Fibroblast of lung (primary cell): ENCODE measurements at regions not wholly inside any gene's neighbourhood (a gene's known extent, or its start where the extent isn't known, plus 50 kb on each side); places are given as distances from the start of the nearest gene placed in this dataset.

Source experiments
- DNase-seq, 2 donors: peaks; one replicate each; pipeline versions ENCODE4 v3.0.0 to v3.0.0-alpha.2; 2010; ENCODE audit warnings: low read depth in 2 of 2
- H2AFZ ChIP-seq: 2 replicates; pipeline ENCODE4 v1.5.1; 2012; ENCODE audit warnings: low read length, control low read depth, inconsistent platforms
- H3K27ac ChIP-seq: 2 replicates; pipeline ENCODE4 v1.5.1; 2011; ENCODE audit warnings: low read length, control low read depth; ENCODE audit not compliant: insufficient read depth
- H3K27me3 ChIP-seq: 2 replicates; pipeline ENCODE4 v1.5.1; 2011; ENCODE audit warnings: mild to moderate bottlenecking, low read length; ENCODE audit not compliant: control insufficient read depth, insufficient read depth
- H3K36me3 ChIP-seq: 2 replicates; pipeline ENCODE4 v1.5.1; 2011; ENCODE audit warnings: low read length; ENCODE audit not compliant: control insufficient read depth, insufficient read depth
- H3K4me1 ChIP-seq: 2 replicates; pipeline ENCODE4 v1.5.1; 2011; ENCODE audit warnings: low read length; ENCODE audit not compliant: control insufficient read depth, insufficient read depth; ENCODE audit errors: extremely low read depth
- H3K4me2 ChIP-seq: 2 replicates; pipeline ENCODE4 v1.5.1; 2011; ENCODE audit warnings: low read length, control low read depth; ENCODE audit not compliant: insufficient read depth; ENCODE audit errors: extremely low read depth
- H3K4me3 ChIP-seq, 4 experiments: fragments of 200-600 bp in 1 of 4; sonication (generic) in 1 of 4; replicated peaks in 1 of 4; 2 replicates each; pipeline ENCODE4 v1.5.1; 2011 to 2016; ENCODE audit warnings: low read length in 4 of 4, low read depth in 3 of 4, mild to moderate bottlenecking in 3 of 4, control low read depth in 2 of 4, inconsistent platforms in 1 of 4, mixed read lengths in 1 of 4; ENCODE audit not compliant: insufficient read depth in 1 of 4; ENCODE audit errors: control extremely low read depth in 1 of 4
- H3K79me2 ChIP-seq: 2 replicates; pipeline ENCODE4 v1.5.1; 2012; ENCODE audit warnings: mild to moderate bottlenecking, low read length, inconsistent platforms; ENCODE audit not compliant: control insufficient read depth, insufficient read depth
- H3K9ac ChIP-seq: 2 replicates; pipeline ENCODE4 v1.5.1; 2011; ENCODE audit warnings: mild to moderate bottlenecking, low read length, control low read depth; ENCODE audit not compliant: insufficient read depth
- H3K9me3 ChIP-seq: 2 replicates; pipeline ENCODE4 v1.5.1; 2012; ENCODE audit warnings: low read depth, low read length; ENCODE audit not compliant: control insufficient read depth, insufficient read depth
- H4K20me1 ChIP-seq: 2 replicates; pipeline ENCODE4 v1.5.1; 2011; ENCODE audit warnings: low read length; ENCODE audit not compliant: control insufficient read depth, insufficient read depth; ENCODE audit errors: extremely low read depth
- EZH2 ChIP-seq: IDR thresholded peaks from 2 replicates; pipeline ENCODE4 v1.5.1; 2012; ENCODE audit warnings: low read length, control low read depth, mild to moderate bottlenecking; ENCODE audit errors: missing control alignments
- TF ChIP-seq, protein P1 (sequence below), 2 donors: IDR thresholded peaks in 1 of 2; conservative IDR thresholded peaks in 1 of 2; 1 replicate in 1 of 2; 2 replicates in 1 of 2; pipeline ENCODE4 v1.5.1; 2011 to 2012; ENCODE audit warnings: low read length in 2 of 2, control low read depth in 1 of 2, inconsistent platforms in 1 of 2, low read depth in 1 of 2, mild to moderate bottlenecking in 1 of 2

DNA sequence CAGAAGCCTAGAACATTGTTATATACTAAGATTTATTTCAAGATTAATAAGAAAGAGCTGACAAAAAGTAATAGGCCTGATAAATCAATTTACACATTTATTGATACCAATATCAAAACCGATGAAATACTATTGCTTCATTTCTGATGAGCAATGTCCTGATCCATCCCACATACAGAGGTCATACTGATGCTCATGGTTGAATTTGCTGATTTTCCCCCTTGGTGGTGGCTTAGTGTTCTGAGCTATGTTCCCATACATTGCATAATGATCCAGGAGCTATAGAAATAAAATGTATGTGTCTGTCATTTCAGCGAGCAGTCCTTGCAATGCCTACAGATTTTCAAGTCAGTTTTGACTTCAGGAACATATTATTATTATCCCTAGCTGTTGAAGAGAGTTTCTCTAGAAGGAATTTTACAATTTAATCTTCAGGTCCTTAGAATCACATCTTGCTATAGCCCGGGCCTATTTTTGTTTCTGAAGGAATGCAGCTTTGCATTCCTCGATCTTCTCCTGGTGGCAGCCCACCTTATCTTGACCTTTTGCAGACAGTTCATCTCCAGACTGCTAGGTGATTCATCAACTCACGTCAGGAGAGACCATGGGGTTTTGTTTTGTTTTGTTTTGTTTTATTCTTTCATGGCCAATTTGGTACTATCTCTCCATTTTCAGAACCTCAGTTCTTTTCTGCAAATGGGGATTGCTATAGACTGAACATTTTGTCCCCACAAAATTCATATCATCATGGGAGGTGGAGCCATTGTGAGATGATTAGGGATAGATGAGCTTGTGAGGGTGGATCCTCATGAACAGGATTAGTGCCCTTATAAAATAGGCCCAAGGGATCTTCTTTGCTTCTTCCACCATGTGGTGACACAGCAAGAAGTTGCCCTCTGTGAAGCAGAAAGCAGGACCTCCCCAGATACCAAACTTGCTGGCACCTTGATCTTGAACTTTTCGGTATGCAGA lies 465.6 kb upstream of the IGFBP3 start:
- no peak overlapping the region for H3K9ac ChIP-seq
- no peak overlapping the region for H3K4me3 ChIP-seq
- no peaks in the 10 kb centered on the region for H3K9me3 ChIP-seq
- H3K27me3 ChIP-seq: no peaks in the 10 kb centered on the region
- no peak overlapping the region for H3K4me2 ChIP-seq
- H3K4me1 ChIP-seq: peaks cover 15% of the 10 kb centered on the region
- H3K27ac ChIP-seq: peak overlapping the region; percentile 76
- TF ChIP-seq, protein P1, sequence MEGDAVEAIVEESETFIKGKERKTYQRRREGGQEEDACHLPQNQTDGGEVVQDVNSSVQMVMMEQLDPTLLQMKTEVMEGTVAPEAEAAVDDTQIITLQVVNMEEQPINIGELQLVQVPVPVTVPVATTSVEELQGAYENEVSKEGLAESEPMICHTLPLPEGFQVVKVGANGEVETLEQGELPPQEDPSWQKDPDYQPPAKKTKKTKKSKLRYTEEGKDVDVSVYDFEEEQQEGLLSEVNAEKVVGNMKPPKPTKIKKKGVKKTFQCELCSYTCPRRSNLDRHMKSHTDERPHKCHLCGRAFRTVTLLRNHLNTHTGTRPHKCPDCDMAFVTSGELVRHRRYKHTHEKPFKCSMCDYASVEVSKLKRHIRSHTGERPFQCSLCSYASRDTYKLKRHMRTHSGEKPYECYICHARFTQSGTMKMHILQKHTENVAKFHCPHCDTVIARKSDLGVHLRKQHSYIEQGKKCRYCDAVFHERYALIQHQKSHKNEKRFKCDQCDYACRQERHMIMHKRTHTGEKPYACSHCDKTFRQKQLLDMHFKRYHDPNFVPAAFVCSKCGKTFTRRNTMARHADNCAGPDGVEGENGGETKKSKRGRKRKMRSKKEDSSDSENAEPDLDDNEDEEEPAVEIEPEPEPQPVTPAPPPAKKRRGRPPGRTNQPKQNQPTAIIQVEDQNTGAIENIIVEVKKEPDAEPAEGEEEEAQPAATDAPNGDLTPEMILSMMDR (conservative IDR thresholded peaks at IDR 0.05 in 1 of 2, IDR thresholded peaks at IDR 0.05 in 1 of 2; ENCODE audit: low read depth in 1 of 2, low read length in 2 of 2): no peak
- no peak for TF ChIP-seq EZH2
- no peaks in the 10 kb centered on the region for H4K20me1 ChIP-seq
- H3K36me3 ChIP-seq: no peaks in the 10 kb centered on the region
- peak in 1 of 2 donors; percentile 54 for DNase-seq
- no peak overlapping the region for H2AFZ ChIP-seq
- no peaks in the 10 kb centered on the region for H3K79me2 ChIP-seq

DNA sequence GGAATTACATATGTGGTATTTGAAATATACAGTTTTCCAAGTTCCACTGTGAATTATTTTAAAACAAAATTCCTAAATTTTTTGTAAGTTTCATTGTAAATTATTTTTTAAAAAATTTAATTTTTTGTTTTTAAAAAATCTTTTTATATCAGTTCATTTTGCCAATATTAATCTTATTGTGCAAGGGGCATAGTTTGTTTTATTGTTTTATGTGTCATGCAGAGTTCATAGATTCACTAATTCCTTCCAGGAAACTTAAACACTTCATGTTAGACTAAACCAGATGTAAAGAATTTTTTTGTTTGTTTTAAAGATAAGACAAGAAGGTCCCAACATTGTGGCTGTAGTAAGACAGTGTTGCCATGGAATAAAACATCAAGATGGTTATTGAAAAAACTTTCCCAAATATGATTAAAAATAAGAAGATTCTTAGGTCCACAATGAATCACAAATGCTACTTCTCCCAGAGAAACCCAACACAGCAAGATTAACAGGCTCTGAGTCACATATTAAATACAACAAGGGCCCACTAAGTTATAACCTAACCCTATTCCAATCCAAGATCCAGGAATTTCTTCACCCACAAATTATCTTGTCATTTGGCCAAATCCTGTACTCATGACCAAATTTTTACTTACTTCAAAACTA lies 464.7 kb upstream of the IGFBP3 start:
- Histone ChIP-seq H3K27me3 (no peaks in the 10 kb centered on the region), H2AFZ (no peak overlapping the region), H3K36me3 (no peaks in the 10 kb centered on the region), H3K27ac (peak overlapping the region; percentile 54), H3K79me2 (no peaks in the 10 kb centered on the region), H4K20me1 (no peaks in the 10 kb centered on the region), H3K4me1 (peaks cover 15% of the 10 kb centered on the region), H3K9me3 (no peaks in the 10 kb centered on the region), H3K4me2 (no peak overlapping the region), H3K9ac (no peak overlapping the region), H3K4me3 (no peak overlapping the region)
- TF ChIP-seq, protein P1 (conservative IDR thresholded peaks at IDR 0.05 in 1 of 2, IDR thresholded peaks at IDR 0.05 in 1 of 2; ENCODE audit: low read depth in 1 of 2, low read length in 2 of 2): no peak
- no peak for TF ChIP-seq EZH2
- DNase-seq: peak; percentile 95 to 96

DNA sequence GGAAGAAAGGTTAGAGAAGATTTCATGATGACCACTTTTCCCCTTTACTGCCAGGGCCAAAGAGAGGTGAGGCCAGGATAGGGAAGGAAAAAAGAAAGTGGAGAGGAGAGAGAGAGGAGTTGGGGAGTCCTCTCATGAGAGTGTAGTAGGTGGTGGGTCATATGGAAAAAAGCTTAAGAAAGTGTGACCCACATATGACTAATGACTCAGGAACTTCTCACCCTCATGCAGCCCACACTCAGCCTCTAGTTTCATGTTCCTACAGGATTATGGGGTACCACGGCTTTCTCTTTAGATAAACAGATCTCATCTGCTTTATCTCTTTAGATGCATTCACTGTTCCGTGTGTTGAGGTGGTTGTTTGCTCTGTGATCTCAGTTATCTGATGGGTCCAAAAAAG lies 462.5 kb upstream of the IGFBP3 start:
- no peaks in the 10 kb centered on the region for H3K9me3 ChIP-seq
- TF ChIP-seq, protein P1 (conservative IDR thresholded peaks at IDR 0.05 in 1 of 2, IDR thresholded peaks at IDR 0.05 in 1 of 2; ENCODE audit: low read depth in 1 of 2, low read length in 2 of 2): no peak
- TF ChIP-seq EZH2: no peak
- peak; percentile 61 to 78 for DNase-seq
- H3K4me3 ChIP-seq: no peak overlapping the region
- peak overlapping the region; percentile 1 for H3K4me2 ChIP-seq
- H4K20me1 ChIP-seq: no peaks in the 10 kb centered on the region
- H3K27me3 ChIP-seq: no peaks in the 10 kb centered on the region
- no peaks in the 10 kb centered on the region for H3K79me2 ChIP-seq
- H3K36me3 ChIP-seq: no peaks in the 10 kb centered on the region
- peaks cover 15% of the 10 kb centered on the region for H3K4me1 ChIP-seq
- H2AFZ ChIP-seq: no peak overlapping the region
- H3K9ac ChIP-seq: no peak overlapping the region
- H3K27ac ChIP-seq: no peak overlapping the region
